Activated naive CD4-positive, alpha-beta T cell treated with anti-CD3 and anti-CD28 coated beads, Interleukin-2, amount 50 U/mL, for 24 hours (primary cell): ENCODE measurements at regions not wholly inside any gene's neighbourhood (a gene's known extent, or its start where the extent isn't known, plus 50 kb on each side); places are given as distances from the start of the nearest gene placed in this dataset.
"Not testable (repeated sequence)": the region's sequence is repeated elsewhere in the genome, so short reads cannot be mapped to it uniquely, and the experiment has no call there.

Experiments
- H3K27ac Mint-ChIP-seq: one replicate; pipeline ENCODE4 v1.8.0; 2021; ENCODE audit warnings: mild to moderate bottlenecking, mixed read lengths
- H3K27me3 Mint-ChIP-seq: one replicate; pipeline ENCODE4 v1.8.0; 2021; ENCODE audit warnings: mixed read lengths
- H3K36me3 Mint-ChIP-seq: one replicate; pipeline ENCODE4 v1.8.0; 2021; ENCODE audit warnings: mixed read lengths
- H3K4me1 Mint-ChIP-seq: one replicate; pipeline ENCODE4 v1.8.0; 2021; ENCODE audit warnings: mixed read lengths
- H3K4me3 Mint-ChIP-seq: one replicate; pipeline ENCODE4 v1.8.0; 2021; ENCODE audit warnings: mild to moderate bottlenecking, mixed read lengths
- H3K9me3 Mint-ChIP-seq: one replicate; pipeline ENCODE4 v1.8.0; 2021; ENCODE audit warnings: mixed read lengths

GRCh38 chr11:114928260-114928870 lies 250.0 kb downstream of the NXPE2 start:
- no peaks in the 10 kb centered on the region for H3K27me3 Mint-ChIP-seq
- no peak overlapping the region for H3K27ac Mint-ChIP-seq
- H3K4me1 Mint-ChIP-seq: no peaks in the 10 kb centered on the region
- H3K36me3 Mint-ChIP-seq: no peaks in the 10 kb centered on the region
- H3K9me3 Mint-ChIP-seq: no peaks in the 10 kb centered on the region
- H3K4me3 Mint-ChIP-seq: no peak overlapping the region

- no peaks in the 10 kb centered on the region for H3K4me1 Mint-ChIP-seq
- H3K4me3 Mint-ChIP-seq: no peak overlapping the region
- H3K9me3 Mint-ChIP-seq: no peaks in the 10 kb centered on the region
- no peaks in the 10 kb centered on the region for H3K27me3 Mint-ChIP-seq
- H3K36me3 Mint-ChIP-seq: no peaks in the 10 kb centered on the region
- no peak overlapping the region for H3K27ac Mint-ChIP-seq
Measured at GRCh38 chr11:114929351-114930000, 251.1 kb downstream of the NXPE2 start.

- Mint-ChIP-seq H3K27me3 (no peaks in the 10 kb centered on the region), H3K27ac (no peak overlapping the region), H3K36me3 (no peaks in the 10 kb centered on the region), H3K4me1 (no peaks in the 10 kb centered on the region), H3K4me3 (no peak overlapping the region), H3K9me3 (peaks cover 6% of the 10 kb centered on the region)
Measured at GRCh38 chr11:114938799-114939198, 260.5 kb downstream of the NXPE2 start.

- Mint-ChIP-seq H3K4me1 (no peaks in the 10 kb centered on the region), H3K4me3 (no peak overlapping the region), H3K9me3 (peaks cover 7% of the 10 kb centered on the region), H3K36me3 (no peaks in the 10 kb centered on the region), H3K27ac (no peak overlapping the region), H3K27me3 (no peaks in the 10 kb centered on the region)
Measured at GRCh38 chr11:114942207-114942606, 263.9 kb downstream of the NXPE2 start.

GRCh38 chr11:114949614-114950351 lies 271.5 kb downstream of the NXPE2 start:
- H3K27ac Mint-ChIP-seq: no peak overlapping the region
- H3K36me3 Mint-ChIP-seq: no peaks in the 10 kb centered on the region
- no peaks in the 10 kb centered on the region for H3K4me1 Mint-ChIP-seq
- H3K4me3 Mint-ChIP-seq: no peak overlapping the region
- no peaks in the 10 kb centered on the region for H3K27me3 Mint-ChIP-seq
- no peaks in the 10 kb centered on the region for H3K9me3 Mint-ChIP-seq

GRCh38 chr11:114953039-114953438 lies 274.7 kb downstream of the NXPE2 start:
- no peaks in the 10 kb centered on the region for H3K4me1 Mint-ChIP-seq
- H3K36me3 Mint-ChIP-seq: no peaks in the 10 kb centered on the region
- peaks cover 3% of the 10 kb centered on the region for H3K27me3 Mint-ChIP-seq
- no peak overlapping the region for H3K27ac Mint-ChIP-seq
- no peak overlapping the region for H3K4me3 Mint-ChIP-seq
- H3K9me3 Mint-ChIP-seq: peaks cover 5% of the 10 kb centered on the region

- H3K4me3 Mint-ChIP-seq: no peak overlapping the region
- H3K9me3 Mint-ChIP-seq: peaks cover 5% of the 10 kb centered on the region
- H3K4me1 Mint-ChIP-seq: no peaks in the 10 kb centered on the region
- peaks cover 3% of the 10 kb centered on the region for H3K27me3 Mint-ChIP-seq
- no peaks in the 10 kb centered on the region for H3K36me3 Mint-ChIP-seq
- H3K27ac Mint-ChIP-seq: no peak overlapping the region
Measured at GRCh38 chr11:114955923-114956322, 277.6 kb downstream of the NXPE2 start.

- H3K36me3 Mint-ChIP-seq: no peaks in the 10 kb centered on the region
- peaks cover 5% of the 10 kb centered on the region for H3K9me3 Mint-ChIP-seq
- H3K4me3 Mint-ChIP-seq: no peak overlapping the region
- no peaks in the 10 kb centered on the region for H3K4me1 Mint-ChIP-seq
- H3K27ac Mint-ChIP-seq: no peak overlapping the region
- H3K27me3 Mint-ChIP-seq: peaks cover 3% of the 10 kb centered on the region
Measured at GRCh38 chr11:114956566-114956965, 278.2 kb downstream of the NXPE2 start.

- H3K27me3 Mint-ChIP-seq: peaks cover 3% of the 10 kb centered on the region
- H3K36me3 Mint-ChIP-seq: no peaks in the 10 kb centered on the region
- no peaks in the 10 kb centered on the region for H3K4me1 Mint-ChIP-seq
- H3K27ac Mint-ChIP-seq: no peak overlapping the region
- H3K4me3 Mint-ChIP-seq: no peak overlapping the region
- H3K9me3 Mint-ChIP-seq: peaks cover 5% of the 10 kb centered on the region
Measured at GRCh38 chr11:114959953-114960505, 281.7 kb downstream of the NXPE2 start.

GRCh38 chr11:114960819-114961218 lies 282.5 kb downstream of the NXPE2 start:
- H3K4me3 Mint-ChIP-seq, H3K36me3 Mint-ChIP-seq, H3K4me1 Mint-ChIP-seq, H3K27ac Mint-ChIP-seq, H3K27me3 Mint-ChIP-seq, H3K9me3 Mint-ChIP-seq: not testable (repeated sequence)

- H3K36me3 Mint-ChIP-seq: no peaks in the 10 kb centered on the region
- H3K27ac Mint-ChIP-seq: no peak overlapping the region
- no peaks in the 10 kb centered on the region for H3K4me1 Mint-ChIP-seq
- no peak overlapping the region for H3K4me3 Mint-ChIP-seq
- no peaks in the 10 kb centered on the region for H3K9me3 Mint-ChIP-seq
- H3K27me3 Mint-ChIP-seq: no peaks in the 10 kb centered on the region
Measured at GRCh38 chr11:114964676-114965214, 286.4 kb downstream of the NXPE2 start.

- Mint-ChIP-seq H3K27ac (no peak overlapping the region), H3K4me1 (no peaks in the 10 kb centered on the region), H3K9me3 (no peaks in the 10 kb centered on the region), H3K27me3 (no peaks in the 10 kb centered on the region), H3K4me3 (no peak overlapping the region), H3K36me3 (no peaks in the 10 kb centered on the region)
Measured at GRCh38 chr11:114970927-114971645, 292.8 kb downstream of the NXPE2 start.

GRCh38 chr11:114972105-114972504 lies 293.8 kb downstream of the NXPE2 start:
- Mint-ChIP-seq H3K36me3 (no peaks in the 10 kb centered on the region), H3K4me3 (no peak overlapping the region), H3K27me3 (no peaks in the 10 kb centered on the region), H3K9me3 (no peaks in the 10 kb centered on the region), H3K4me1 (no peaks in the 10 kb centered on the region), H3K27ac (no peak overlapping the region)

- Mint-ChIP-seq H3K4me1 (no peaks in the 10 kb centered on the region), H3K4me3 (no peak overlapping the region), H3K36me3 (no peaks in the 10 kb centered on the region), H3K27me3 (no peaks in the 10 kb centered on the region), H3K9me3 (no peaks in the 10 kb centered on the region), H3K27ac (no peak overlapping the region)
Measured at GRCh38 chr11:114977651-114978050, 299.3 kb downstream of the NXPE2 start.

- Mint-ChIP-seq H3K9me3 (no peaks in the 10 kb centered on the region), H3K4me3 (no peak overlapping the region), H3K36me3 (no peaks in the 10 kb centered on the region), H3K27ac (no peak overlapping the region), H3K27me3 (no peaks in the 10 kb centered on the region), H3K4me1 (no peaks in the 10 kb centered on the region)
Measured at GRCh38 chr11:114982141-114982540, 303.8 kb downstream of the NXPE2 start.
